ENCODE measurements at regions not wholly inside any gene's neighbourhood (a gene's known extent, or its start where the extent isn't known, plus 50 kb on each side); places are given as distances from the start of the nearest gene placed in this dataset.

DNA sequence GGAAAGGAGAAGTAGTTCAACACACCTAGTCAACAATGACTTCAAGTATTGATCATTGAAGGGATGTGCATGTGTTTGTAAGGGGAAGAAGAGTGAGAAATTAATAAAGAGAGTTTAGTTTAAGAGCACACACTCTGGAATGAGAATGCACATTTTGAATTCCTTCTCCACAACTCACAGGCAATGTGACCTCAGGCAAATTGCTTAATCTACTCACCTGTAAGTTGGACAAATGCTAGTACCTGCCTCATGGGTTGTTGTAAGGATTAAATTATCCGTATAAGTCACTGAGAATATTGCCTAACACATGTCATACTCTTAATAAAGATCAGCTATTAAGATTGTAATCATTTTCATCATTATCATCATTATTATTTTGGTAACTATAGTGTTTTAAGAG, 204.0 kb upstream of the NFIA start (continued):
- TF ChIP-seq, protein P1, sequence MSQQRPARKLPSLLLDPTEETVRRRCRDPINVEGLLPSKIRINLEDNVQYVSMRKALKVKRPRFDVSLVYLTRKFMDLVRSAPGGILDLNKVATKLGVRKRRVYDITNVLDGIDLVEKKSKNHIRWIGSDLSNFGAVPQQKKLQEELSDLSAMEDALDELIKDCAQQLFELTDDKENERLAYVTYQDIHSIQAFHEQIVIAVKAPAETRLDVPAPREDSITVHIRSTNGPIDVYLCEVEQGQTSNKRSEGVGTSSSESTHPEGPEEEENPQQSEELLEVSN (IDR thresholded peaks at IDR 0.05): no peak
- TF ChIP-seq EGR1 (IDR thresholded peaks at IDR 0.05; ENCODE audit: borderline replicate concordance, low read depth, low read length): no peak
